ENCODE measurements at regions not wholly inside any gene's neighbourhood (a gene's known extent, or its start where the extent isn't known, plus 50 kb on each side); places are given as distances from the start of the nearest gene placed in this dataset.

GRCh38 chr4:128513664-128514484, 226.3 kb upstream of the PGRMC2 start:
- H3K9me1 ChIP-seq (ENCODE audit: control insufficient read depth, extremely low read depth, insufficient read depth, low read length), result no peaks in the 10 kb centered on the region
- no peak overlapping the region for H3K4me3 ChIP-seq (ENCODE audit: control insufficient read depth in 2 of 3, extremely low read depth in 1 of 3, insufficient read depth in 2 of 3, low read depth in 1 of 3, low read length in 3 of 3)
- H3K27ac ChIP-seq (ENCODE audit: control insufficient read depth, insufficient read depth, low read length), result no peak overlapping the region
- dilution Hi-C loops (cut with MboI; ENCODE audit: extremely low pct_ligation_motif_present, low sequenced_read_pairs), result no loop called here
- H3K4me2 ChIP-seq (ENCODE audit: control insufficient read depth, extremely low read depth, insufficient read depth, low read depth, low read length), result no peak overlapping the region
- FAIRE-seq (no peak), DNase-seq (ENCODE audit: low read depth, low spot score) (no peak)
- peaks cover 0 to 1% of the 10 kb centered on the region in 2 experiments for H3K36me3 ChIP-seq (ENCODE audit: control insufficient read depth in 2 of 2, extremely low read depth in 1 of 2, insufficient read depth in 2 of 2, low read length in 2 of 2)
- H3K9ac ChIP-seq (ENCODE audit: control insufficient read depth, extremely low read depth, insufficient read depth, low read length), result no peak overlapping the region
- H3K79me2 ChIP-seq (ENCODE audit: control insufficient read depth, insufficient read depth, low read length), result no peaks in the 10 kb centered on the region
- H3K9me3 ChIP-seq (ENCODE audit: control insufficient read depth, low read depth, low read length), result no peaks in the 10 kb centered on the region
- peaks cover 18% of the 10 kb centered on the region for H3K4me1 ChIP-seq (ENCODE audit: control insufficient read depth, extremely low read depth, insufficient read depth, low read length)
- no peaks in the 10 kb centered on the region for H3K27me3 ChIP-seq (ENCODE audit: control insufficient read depth, extremely low read depth, insufficient read depth, low read length)
- H2AFZ ChIP-seq (ENCODE audit: control insufficient read depth, low read length), result no peak overlapping the region
- H4K20me1 ChIP-seq (ENCODE audit: control insufficient read depth, extremely low read depth, insufficient read depth, low read length), result no peaks in the 10 kb centered on the region
- no peak for TF ChIP-seq EZH2 (IDR thresholded peaks at IDR 0.05; ENCODE audit: low read length)
- TF ChIP-seq CTCF (optimal IDR thresholded peaks at IDR 0.05 in 1 of 3, IDR thresholded peaks at IDR 0.05 in 1 of 3, conservative IDR thresholded peaks at IDR 0.05 in 1 of 3; ENCODE audit: extremely low read depth in 1 of 3, insufficient read depth in 2 of 3, low read length in 3 of 3), result no peak

- Histone ChIP-seq H3K4me3 (ENCODE audit: control insufficient read depth in 2 of 3, extremely low read depth in 1 of 3, insufficient read depth in 2 of 3, low read depth in 1 of 3, low read length in 3 of 3) (no peak overlapping the region), H3K9me3 (ENCODE audit: control insufficient read depth, low read depth, low read length) (no peaks in the 10 kb centered on the region), H3K4me2 (ENCODE audit: control insufficient read depth, extremely low read depth, insufficient read depth, low read depth, low read length) (no peak overlapping the region), H2AFZ (ENCODE audit: control insufficient read depth, low read length) (no peak overlapping the region), H3K79me2 (ENCODE audit: control insufficient read depth, insufficient read depth, low read length) (no peaks in the 10 kb centered on the region), H3K9me1 (ENCODE audit: control insufficient read depth, extremely low read depth, insufficient read depth, low read length) (no peaks in the 10 kb centered on the region), H3K27me3 (ENCODE audit: control insufficient read depth, extremely low read depth, insufficient read depth, low read length) (no peaks in the 10 kb centered on the region), H3K36me3 (ENCODE audit: control insufficient read depth in 2 of 2, extremely low read depth in 1 of 2, insufficient read depth in 2 of 2, low read length in 2 of 2) (peaks cover 0 to 1% of the 10 kb centered on the region in 2 experiments), H3K9ac (ENCODE audit: control insufficient read depth, extremely low read depth, insufficient read depth, low read length) (no peak overlapping the region), H3K27ac (ENCODE audit: control insufficient read depth, insufficient read depth, low read length) (no peak overlapping the region), H4K20me1 (ENCODE audit: control insufficient read depth, extremely low read depth, insufficient read depth, low read length) (no peaks in the 10 kb centered on the region), H3K4me1 (ENCODE audit: control insufficient read depth, extremely low read depth, insufficient read depth, low read length) (peaks cover 12% of the 10 kb centered on the region)
- DNase-seq (ENCODE audit: low read depth, low spot score) (no peak), FAIRE-seq (no peak)
- dilution Hi-C loops (cut with MboI; ENCODE audit: extremely low pct_ligation_motif_present, low sequenced_read_pairs), result no loop called here
- no peak for TF ChIP-seq EZH2 (IDR thresholded peaks at IDR 0.05; ENCODE audit: low read length)
- TF ChIP-seq CTCF (optimal IDR thresholded peaks at IDR 0.05 in 1 of 3, IDR thresholded peaks at IDR 0.05 in 1 of 3, conservative IDR thresholded peaks at IDR 0.05 in 1 of 3; ENCODE audit: extremely low read depth in 1 of 3, insufficient read depth in 2 of 3, low read length in 3 of 3), result no peak
Measured at GRCh38 chr4:128512767-128513322, 225.2 kb upstream of the PGRMC2 start.

Measured in keratinocyte (primary cell).